ENCODE measurements at regions not wholly inside any gene's neighbourhood (a gene's known extent, or its start where the extent isn't known, plus 50 kb on each side); places are given as distances from the start of the nearest gene placed in this dataset.

- Histone ChIP-seq H3K9ac (ENCODE audit: low read length in 3 of 3) (no peak overlapping the region), H3K36me3 (ENCODE audit: control insufficient read depth in 2 of 3, insufficient read depth in 3 of 3, low read length in 3 of 3) (no peaks in the 10 kb centered on the region), H3K27me3 (ENCODE audit: control insufficient read depth, insufficient read depth, low read length) (no peaks in the 10 kb centered on the region), H3K27ac (ENCODE audit: low read depth in 2 of 2, low read length in 2 of 2) (peak overlapping the region; percentile 43 to 48), H3K9me3 (ENCODE audit: control insufficient read depth in 2 of 3, insufficient read depth in 1 of 3, low read length in 3 of 3) (no peaks in the 10 kb centered on the region), H3K4me3 (ENCODE audit: low read length in 3 of 3) (no peak overlapping the region), H3K4me1 (ENCODE audit: control insufficient read depth in 2 of 3, insufficient read depth in 2 of 3, low read depth in 1 of 3, low read length in 3 of 3) (peaks cover 2 to 7% (median 5%) of the 10 kb centered on the region in 3 donors)
- no peak for TF ChIP-seq CTCF (IDR thresholded peaks at IDR 0.05; ENCODE audit: borderline replicate concordance, extremely low read depth, insufficient read depth)
- FAIRE-seq = no peak
- intact Hi-C loops (cut with DNase I) = no loop called here
- peak in 2 of 5 donors; percentile 30 to 33 for DNase-seq
Observed at GRCh38 chr18:26685438-26686157, 137.2 kb upstream of the KCTD1 start.

GRCh38 chr18:26677957-26678356 is 129.6 kb upstream of the KCTD1 start:
- FAIRE-seq (no peak), DNase-seq (no peak)
- intact Hi-C loops (cut with DNase I) = no loop called here
- no peaks in the 10 kb centered on the region for H3K4me1 ChIP-seq (ENCODE audit: control insufficient read depth in 2 of 3, insufficient read depth in 2 of 3, low read depth in 1 of 3, low read length in 3 of 3)
- no peak overlapping the region for H3K27ac ChIP-seq (ENCODE audit: low read depth in 2 of 2, low read length in 2 of 2)
- no peak for TF ChIP-seq CTCF (IDR thresholded peaks at IDR 0.05; ENCODE audit: borderline replicate concordance, extremely low read depth, insufficient read depth)
- H3K9ac ChIP-seq (ENCODE audit: low read length in 3 of 3) = no peak overlapping the region
- H3K27me3 ChIP-seq (ENCODE audit: control insufficient read depth, insufficient read depth, low read length) = no peaks in the 10 kb centered on the region
- no peaks in the 10 kb centered on the region for H3K9me3 ChIP-seq (ENCODE audit: control insufficient read depth in 2 of 3, insufficient read depth in 1 of 3, low read length in 3 of 3)
- H3K36me3 ChIP-seq (ENCODE audit: control insufficient read depth in 2 of 3, insufficient read depth in 3 of 3, low read length in 3 of 3) = no peaks in the 10 kb centered on the region
- no peak overlapping the region for H3K4me3 ChIP-seq (ENCODE audit: low read length in 3 of 3)

- FAIRE-seq (no peak), DNase-seq (no peak)
- Histone ChIP-seq H3K9me3 (ENCODE audit: control insufficient read depth in 2 of 3, insufficient read depth in 1 of 3, low read length in 3 of 3) (no peaks in the 10 kb centered on the region), H3K4me1 (ENCODE audit: control insufficient read depth in 2 of 3, insufficient read depth in 2 of 3, low read depth in 1 of 3, low read length in 3 of 3) (no peaks in the 10 kb centered on the region), H3K27me3 (ENCODE audit: control insufficient read depth, insufficient read depth, low read length) (no peaks in the 10 kb centered on the region), H3K4me3 (ENCODE audit: low read length in 3 of 3) (no peak overlapping the region), H3K27ac (ENCODE audit: low read depth in 2 of 2, low read length in 2 of 2) (no peak overlapping the region), H3K36me3 (ENCODE audit: control insufficient read depth in 2 of 3, insufficient read depth in 3 of 3, low read length in 3 of 3) (no peaks in the 10 kb centered on the region), H3K9ac (ENCODE audit: low read length in 3 of 3) (no peak overlapping the region)
- intact Hi-C loops (cut with DNase I) = no loop called here
- no peak for TF ChIP-seq CTCF (IDR thresholded peaks at IDR 0.05; ENCODE audit: borderline replicate concordance, extremely low read depth, insufficient read depth)
Observed at GRCh38 chr18:26667046-26667445, 118.7 kb upstream of the KCTD1 start.

- Histone ChIP-seq H3K27me3 (ENCODE audit: control insufficient read depth, insufficient read depth, low read length) (no peaks in the 10 kb centered on the region), H3K4me3 (ENCODE audit: low read length in 3 of 3) (no peak overlapping the region), H3K27ac (ENCODE audit: low read depth in 2 of 2, low read length in 2 of 2) (no peak overlapping the region), H3K4me1 (ENCODE audit: control insufficient read depth in 2 of 3, insufficient read depth in 2 of 3, low read depth in 1 of 3, low read length in 3 of 3) (peaks cover 0 to 4% (median 2%) of the 10 kb centered on the region in 3 donors), H3K9me3 (ENCODE audit: control insufficient read depth in 2 of 3, insufficient read depth in 1 of 3, low read length in 3 of 3) (no peaks in the 10 kb centered on the region), H3K36me3 (ENCODE audit: control insufficient read depth in 2 of 3, insufficient read depth in 3 of 3, low read length in 3 of 3) (no peaks in the 10 kb centered on the region), H3K9ac (ENCODE audit: low read length in 3 of 3) (no peak overlapping the region)
- DNase-seq = no peak
- FAIRE-seq = no peak
- TF ChIP-seq CTCF (IDR thresholded peaks at IDR 0.05; ENCODE audit: borderline replicate concordance, extremely low read depth, insufficient read depth) = no peak
- intact Hi-C loops (cut with DNase I) = no loop called here
Observed at GRCh38 chr18:26662996-26663395, 114.6 kb upstream of the KCTD1 start.

Data from kidney (tissue), 13 donors.